ENCODE measurements at regions not wholly inside any gene's neighbourhood (a gene's known extent, or its start where the extent isn't known, plus 50 kb on each side); places are given as distances from the start of the nearest gene placed in this dataset.

DNA sequence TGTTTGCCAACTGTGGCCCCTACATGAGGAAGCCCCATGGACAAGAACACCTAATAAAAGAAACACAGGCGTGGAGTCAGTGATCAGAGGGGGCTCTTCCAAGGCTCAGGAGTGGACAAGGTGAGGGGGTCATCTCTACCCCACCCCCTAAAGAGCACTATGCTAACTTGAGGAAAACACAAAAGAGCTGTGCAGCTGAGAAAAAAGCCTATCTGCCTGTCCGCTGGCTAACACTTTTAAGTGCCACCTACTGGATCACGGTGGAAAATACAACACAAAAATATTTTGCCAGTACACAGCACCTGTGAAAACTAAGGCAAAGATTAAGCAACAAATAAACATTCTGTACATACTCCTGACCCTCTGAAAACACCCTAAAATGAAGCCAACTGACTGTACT, 53.1 kb upstream of the COBL start:
- TF ChIP-seq POLR2A (IDR thresholded peaks at IDR 0.05) (no peak), CTCF (IDR thresholded peaks at IDR 0.05) (peak in 3 of 4 experiments; percentile 8 to 52 (median 43))
